HG03521 (cell line): ENCODE measurements at regions not wholly inside any gene's neighbourhood (a gene's known extent, or its start where the extent isn't known, plus 50 kb on each side); places are given as distances from the start of the nearest gene placed in this dataset.
"Not testable (repeated sequence)": the region's sequence is repeated elsewhere in the genome, so short reads cannot be mapped to it uniquely, and the experiment has no call there.

Experiments
- ATAC-seq: cut with Tn5 transposase; IDR thresholded peaks from one replicate; pipeline ENCODE4 v1.9.1; 2021; ENCODE audit warnings: mild to moderate bottlenecking, moderate library complexity; ENCODE audit not compliant: unreplicated experiment

DNA sequence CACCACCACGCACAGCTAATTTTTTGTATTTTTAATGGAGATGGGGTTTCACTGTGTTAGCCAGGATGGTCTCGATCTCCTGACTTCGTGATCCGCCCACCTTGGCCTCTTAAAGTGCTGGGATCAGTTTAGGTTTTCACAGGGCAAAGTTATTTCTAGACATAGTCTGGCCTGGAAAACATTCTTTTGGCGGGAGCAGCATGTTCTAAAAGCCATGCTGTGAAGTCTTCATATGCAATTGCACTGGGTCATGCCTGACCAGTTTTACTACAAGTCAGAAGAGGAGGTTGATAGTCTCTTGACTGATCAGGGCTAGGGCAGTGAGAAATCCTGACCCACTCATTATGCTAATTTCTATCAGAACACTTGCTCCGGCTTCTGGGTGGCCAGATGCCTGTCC is 131.6 kb upstream of the POU3F1 start:
- no peak for ATAC-seq

- no peak for ATAC-seq
Observed at GRCh38 chr1:38175121-38175520, 128.5 kb upstream of the POU3F1 start.

GRCh38 chr1:38173848-38174247 is 127.3 kb upstream of the POU3F1 start:
- no peak for ATAC-seq

DNA sequence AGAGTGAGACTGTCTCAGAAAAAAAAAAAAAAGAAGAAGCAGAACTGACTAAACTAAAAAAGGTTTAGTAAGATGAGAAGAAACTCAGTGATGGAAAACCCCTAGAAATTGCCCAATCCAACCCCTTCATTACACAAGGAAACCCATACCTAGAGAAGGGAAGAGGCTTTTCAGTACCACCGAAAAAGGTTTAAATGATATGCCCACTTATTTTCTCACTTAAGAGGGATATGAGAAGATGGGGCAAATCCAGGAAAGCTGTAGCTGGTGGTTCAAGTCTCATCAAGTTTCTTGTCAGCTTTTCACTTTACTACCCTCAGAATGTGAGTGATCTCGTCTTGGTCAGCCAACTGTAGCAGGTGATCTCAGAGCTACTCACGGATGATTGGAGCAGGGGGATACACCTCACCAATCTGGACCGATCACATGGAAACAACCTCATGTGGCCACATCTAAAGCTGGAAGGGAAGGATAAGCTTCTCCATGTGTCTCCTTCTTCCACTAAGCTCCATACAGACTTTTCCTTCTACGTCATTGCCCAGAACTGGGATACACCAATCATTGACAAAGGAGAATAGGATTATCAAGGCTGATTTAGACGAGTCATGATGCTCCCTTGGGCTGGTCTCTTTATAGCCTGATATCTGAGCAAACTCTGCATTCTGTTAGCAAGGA is 126.7 kb upstream of the POU3F1 start:
- no peak for ATAC-seq

GRCh38 chr1:38169121-38169520 is 122.5 kb upstream of the POU3F1 start:
- no peak for ATAC-seq

DNA sequence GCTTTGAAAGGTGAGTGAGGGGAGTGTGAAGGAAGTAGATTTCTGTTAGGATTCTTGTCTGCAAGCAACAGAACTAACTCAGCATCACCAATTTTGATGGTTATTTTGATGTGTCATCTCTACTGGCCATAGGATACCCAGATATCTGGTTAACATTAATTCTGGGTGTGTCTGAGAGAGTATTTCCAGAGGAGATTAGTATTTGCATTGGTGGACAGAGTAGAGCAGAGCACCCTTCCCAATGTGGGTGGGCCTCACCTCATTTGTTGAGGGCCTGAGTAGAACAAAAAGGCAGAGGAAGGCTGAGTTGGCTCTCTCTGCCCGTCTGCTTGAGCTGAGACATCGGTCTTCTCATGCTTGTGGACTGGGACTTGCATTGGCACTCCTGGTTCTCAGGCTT is 121.8 kb upstream of the POU3F1 start:
- no peak for ATAC-seq

DNA sequence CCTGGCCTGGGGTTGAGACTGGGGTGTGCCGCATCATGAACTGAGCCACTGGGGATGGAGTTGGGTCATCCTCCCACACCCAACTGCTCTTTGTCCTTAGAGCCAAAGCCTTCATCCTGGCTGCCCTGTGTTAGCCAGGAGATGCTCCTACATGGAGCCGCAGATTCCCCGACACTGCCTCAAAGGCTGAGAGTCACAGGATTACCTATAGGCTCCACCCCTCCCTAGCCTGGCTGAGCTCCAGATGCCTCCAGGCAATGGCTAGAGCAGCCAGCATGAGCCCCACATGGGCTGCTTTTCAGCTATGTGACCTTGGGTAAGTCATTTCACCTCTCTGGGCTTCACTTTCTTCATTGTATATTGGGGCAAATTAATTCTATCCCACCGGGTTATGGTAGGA is 119.9 kb upstream of the POU3F1 start:
- ATAC-seq = no peak

GRCh38 chr1:38153778-38154470 is 107.3 kb upstream of the POU3F1 start:
- no peak for ATAC-seq

DNA sequence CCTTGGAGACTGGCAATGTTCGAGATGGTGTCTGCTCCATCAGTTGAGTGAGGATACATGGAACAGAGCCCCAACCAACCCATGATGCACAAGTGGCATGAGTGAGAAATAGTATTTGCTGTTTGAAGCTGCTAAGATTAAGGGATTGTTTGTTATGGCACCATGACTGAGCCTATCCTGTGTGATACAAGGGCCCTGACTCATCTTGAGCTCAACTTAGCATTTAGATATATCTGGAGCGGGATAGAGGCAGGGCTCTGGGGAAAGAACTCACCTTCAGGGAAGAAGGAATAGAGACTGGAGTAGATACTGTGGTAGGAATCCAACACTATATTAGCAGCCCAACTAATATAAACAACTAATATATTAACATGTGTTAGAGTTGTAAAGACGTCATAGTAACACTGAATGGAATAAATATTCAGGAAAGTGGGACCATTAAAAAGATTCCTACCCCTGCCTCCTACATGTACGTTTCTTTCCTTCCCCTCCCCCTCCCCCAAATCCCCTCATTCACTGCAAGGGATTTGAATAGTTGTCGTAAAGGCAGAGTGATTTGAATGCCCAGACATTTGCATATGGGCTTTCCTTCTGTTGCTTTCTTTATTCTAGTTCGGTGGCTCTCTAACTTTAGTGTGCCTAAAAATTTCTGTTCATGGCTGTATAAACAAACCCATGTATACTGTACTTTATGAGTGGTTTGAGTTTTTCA is 106.6 kb upstream of the POU3F1 start:
- no peak for ATAC-seq

DNA sequence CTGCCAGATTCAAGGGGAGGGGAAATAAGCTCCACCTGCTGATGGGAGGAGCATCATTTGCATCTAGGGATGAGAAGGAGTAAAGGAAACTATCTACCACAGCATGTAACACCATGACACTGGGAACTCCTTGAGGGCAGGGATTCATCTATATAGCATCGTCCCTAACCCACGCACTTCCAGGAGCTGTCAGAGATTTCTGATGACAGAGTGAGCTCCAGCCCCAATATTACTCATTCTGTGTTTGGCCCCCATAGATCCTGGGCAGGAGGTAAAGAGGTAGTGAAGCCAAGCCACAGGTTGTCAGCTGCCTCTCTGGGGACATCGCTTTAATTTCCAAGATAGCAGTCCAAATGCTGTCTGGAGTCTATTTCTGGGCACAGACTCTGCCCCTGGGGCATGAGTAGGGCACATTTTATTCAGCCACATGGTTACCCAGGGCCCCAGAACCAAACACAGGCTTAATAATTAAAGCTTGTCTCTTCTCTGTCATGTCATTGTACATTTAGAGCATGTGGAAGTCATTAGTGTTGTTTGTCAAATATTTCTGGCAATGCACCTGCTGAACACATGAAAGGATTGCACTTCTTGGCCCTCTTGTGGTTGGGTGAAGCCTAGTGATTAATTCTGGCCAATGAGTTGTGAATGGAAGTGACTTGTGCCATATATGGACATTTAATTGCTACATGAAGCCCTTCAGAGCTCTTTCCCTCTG is 105.9 kb upstream of the POU3F1 start:
- ATAC-seq = no peak

GRCh38 chr1:38151399-38151798 is 104.8 kb upstream of the POU3F1 start:
- no peak for ATAC-seq

- not testable (repeated sequence) for ATAC-seq
Observed at GRCh38 chr1:38146079-38146478, 99.5 kb upstream of the POU3F1 start.

GRCh38 chr1:38142606-38143005 is 96.0 kb upstream of the POU3F1 start:
- no peak for ATAC-seq

GRCh38 chr1:38141483-38141882 is 94.9 kb upstream of the POU3F1 start:
- ATAC-seq = no peak

DNA sequence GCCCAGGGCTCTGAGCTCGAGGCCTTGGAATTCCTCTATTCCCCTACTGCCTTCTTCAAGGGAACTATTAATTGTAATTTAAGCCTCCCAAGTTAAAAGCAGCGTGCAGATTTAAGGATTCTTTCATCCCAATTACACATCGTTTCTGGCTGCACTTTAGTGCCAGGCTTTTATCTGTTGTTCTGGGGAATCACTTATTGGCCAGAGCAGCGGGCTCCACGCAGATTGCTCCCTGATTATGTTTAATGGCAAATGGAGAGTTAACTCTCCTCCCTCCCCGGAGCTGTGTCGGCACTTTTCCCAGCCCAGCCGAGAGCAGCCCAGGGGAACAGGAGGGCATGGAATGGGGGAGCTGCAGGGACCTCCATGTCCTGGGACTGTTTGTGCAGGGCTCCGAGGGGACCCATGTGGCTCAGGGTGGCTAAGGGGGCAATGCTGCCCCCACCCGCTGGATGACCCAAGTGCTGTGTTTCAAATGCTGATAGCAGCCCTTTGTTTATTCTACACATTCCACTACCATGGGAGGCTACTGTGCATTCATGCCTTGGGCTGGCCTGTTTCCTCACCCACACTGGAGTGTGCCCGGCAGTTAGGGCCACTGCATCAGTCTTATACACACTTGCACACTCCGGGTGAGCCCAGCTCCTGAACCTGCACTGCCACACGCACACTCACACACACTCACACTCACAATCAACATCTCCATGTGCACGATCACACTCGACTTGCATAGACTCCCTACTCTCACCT is 93.3 kb upstream of the POU3F1 start:
- no peak for ATAC-seq

- ATAC-seq = no peak
Observed at GRCh38 chr1:38138498-38139233, 92.1 kb upstream of the POU3F1 start.

DNA sequence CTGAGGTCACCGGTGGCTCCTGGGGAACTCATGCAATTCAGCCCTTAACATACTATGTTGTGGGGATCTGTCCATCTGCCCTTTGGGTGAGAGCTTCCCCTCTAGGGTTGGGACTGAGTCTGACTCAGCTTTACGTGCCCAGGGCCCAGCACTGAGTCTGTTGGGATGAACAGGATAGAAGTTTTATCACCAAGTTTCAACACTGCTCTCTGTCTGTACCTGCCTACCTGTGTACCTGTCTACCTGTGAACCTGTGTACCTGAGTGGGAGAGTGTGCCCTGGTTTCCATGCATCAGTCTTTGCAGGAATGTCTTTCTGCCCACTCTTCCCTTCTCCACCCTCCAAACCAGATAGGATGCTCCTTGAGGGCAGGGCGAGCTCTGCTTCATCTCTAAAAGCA is 90.6 kb upstream of the POU3F1 start:
- no peak for ATAC-seq

DNA sequence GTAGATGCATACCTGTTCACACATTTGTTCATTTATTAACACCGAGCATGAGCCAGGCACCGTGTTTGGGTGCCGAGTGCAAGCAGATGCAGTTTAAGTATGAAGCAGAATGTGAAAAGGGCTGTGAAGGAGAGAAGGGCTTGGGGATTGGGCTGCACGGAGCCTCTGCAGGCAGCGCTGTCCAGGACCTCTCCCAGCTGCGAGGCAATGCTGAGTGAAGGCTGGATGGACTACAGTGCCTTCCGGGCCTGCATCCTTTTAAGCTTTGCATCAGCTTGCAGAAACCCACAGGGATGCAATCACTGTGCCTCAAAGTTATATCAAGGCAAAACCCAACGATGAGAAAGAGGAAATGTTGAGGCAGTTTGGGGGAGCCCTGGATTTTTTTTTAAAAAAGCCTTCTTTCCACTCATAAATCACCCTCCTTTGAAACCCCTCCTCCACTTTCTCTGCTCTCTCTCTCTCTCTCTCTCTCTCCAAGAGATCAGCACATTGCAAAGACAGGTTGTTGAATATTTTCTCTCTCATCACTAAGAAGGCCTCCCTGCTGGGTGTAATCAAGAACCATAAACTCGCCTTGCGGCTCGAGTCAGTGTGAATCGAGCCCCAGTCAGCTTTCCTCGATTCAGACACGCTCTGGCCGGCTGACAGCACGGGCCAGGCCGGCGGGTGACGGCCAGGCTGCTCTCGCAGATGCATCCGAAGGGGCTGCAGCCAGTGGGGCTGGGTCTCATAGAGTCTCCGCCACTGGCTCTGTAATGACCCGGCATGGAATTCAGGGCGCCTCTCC is 89.2 kb upstream of the POU3F1 start:
- ATAC-seq = no peak

DNA sequence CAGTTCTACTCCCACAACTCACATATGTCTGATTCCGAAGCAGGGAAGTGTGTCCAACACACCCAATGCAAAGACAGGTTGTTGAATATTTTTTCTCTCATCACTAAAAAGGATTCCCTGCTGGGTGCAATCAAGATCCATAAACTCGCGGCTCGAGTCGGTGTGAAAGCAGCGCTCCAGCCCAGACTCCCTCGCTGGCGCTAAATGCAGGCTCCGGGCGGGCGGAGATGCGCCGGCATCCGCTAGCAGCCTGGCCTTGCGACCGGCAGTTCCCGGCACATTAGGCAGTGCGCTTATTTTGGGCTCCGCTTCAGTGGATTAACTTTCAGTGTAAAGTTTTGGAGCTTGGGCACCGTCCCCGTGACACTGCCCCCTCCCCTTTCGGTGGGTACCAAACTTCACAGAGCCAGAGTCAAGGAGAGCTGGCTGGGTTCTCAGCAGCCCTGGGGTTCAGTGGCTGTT is 87.7 kb upstream of the POU3F1 start:
- ATAC-seq = no peak
